Cardiac fibroblast (primary cell): ENCODE measurements at regions not wholly inside any gene's neighbourhood (a gene's known extent, or its start where the extent isn't known, plus 50 kb on each side); places are given as distances from the start of the nearest gene placed in this dataset.

Experiments
- DNase-seq, 2 donors: peaks; one replicate each; pipeline versions ENCODE4 v3.0.0 to v3.0.0-alpha.2; 2010; ENCODE audit warnings: low read depth in 2 of 2
- H3K4me3 ChIP-seq, 2 donors: replicated peaks in 1 of 2; 1 replicate in 1 of 2; 2 replicates in 1 of 2; pipeline ENCODE4 v1.5.1; 2011; ENCODE audit warnings: low read depth in 2 of 2, low read length in 2 of 2, mild to moderate bottlenecking in 2 of 2, moderate library complexity in 1 of 2
- TF ChIP-seq, protein P1 (sequence below): IDR thresholded peaks from one replicate; pipeline ENCODE4 v1.5.1; 2011; ENCODE audit warnings: low read depth, mild to moderate bottlenecking, low read length, inconsistent platforms

DNA sequence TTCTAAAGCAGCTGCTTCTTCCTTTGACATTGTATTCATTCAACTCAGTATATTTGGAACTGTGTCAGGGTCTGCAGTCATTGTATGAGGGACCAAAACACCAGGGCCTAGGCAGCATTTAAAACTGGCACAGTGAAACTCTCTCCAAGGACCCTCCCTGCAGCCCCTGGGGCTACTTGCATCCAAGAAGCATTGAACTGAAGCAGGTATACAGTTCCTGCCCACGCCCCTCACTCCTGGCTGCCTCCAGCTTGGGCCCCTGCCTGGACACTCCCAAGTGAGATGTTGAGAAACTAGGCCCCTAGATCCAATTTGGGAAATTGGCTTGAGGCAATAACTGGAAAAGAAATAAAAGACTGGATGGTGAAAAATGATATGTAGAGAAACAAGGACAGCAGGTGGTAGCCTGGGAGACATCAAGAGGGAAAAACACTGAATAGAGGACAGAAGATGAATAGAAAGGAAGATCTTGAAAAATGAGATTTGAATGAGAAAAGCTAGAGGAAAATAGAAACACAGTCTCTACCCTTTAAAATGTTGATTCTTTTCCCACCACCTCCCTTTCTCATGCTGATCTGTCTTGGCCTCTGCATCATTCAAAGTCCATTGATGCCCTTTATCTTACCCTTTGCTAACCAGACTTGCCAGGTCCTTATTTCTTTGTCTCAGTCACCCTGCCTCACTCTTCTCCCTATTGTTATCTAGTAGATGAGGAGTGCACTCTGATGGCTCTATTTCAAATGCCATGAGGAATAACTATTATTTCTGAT is 368.8 kb upstream of the CDH8 start:
- TF ChIP-seq, protein P1, sequence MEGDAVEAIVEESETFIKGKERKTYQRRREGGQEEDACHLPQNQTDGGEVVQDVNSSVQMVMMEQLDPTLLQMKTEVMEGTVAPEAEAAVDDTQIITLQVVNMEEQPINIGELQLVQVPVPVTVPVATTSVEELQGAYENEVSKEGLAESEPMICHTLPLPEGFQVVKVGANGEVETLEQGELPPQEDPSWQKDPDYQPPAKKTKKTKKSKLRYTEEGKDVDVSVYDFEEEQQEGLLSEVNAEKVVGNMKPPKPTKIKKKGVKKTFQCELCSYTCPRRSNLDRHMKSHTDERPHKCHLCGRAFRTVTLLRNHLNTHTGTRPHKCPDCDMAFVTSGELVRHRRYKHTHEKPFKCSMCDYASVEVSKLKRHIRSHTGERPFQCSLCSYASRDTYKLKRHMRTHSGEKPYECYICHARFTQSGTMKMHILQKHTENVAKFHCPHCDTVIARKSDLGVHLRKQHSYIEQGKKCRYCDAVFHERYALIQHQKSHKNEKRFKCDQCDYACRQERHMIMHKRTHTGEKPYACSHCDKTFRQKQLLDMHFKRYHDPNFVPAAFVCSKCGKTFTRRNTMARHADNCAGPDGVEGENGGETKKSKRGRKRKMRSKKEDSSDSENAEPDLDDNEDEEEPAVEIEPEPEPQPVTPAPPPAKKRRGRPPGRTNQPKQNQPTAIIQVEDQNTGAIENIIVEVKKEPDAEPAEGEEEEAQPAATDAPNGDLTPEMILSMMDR, result no peak
- DNase-seq, result no peak
- no peak overlapping the region for H3K4me3 ChIP-seq

DNA sequence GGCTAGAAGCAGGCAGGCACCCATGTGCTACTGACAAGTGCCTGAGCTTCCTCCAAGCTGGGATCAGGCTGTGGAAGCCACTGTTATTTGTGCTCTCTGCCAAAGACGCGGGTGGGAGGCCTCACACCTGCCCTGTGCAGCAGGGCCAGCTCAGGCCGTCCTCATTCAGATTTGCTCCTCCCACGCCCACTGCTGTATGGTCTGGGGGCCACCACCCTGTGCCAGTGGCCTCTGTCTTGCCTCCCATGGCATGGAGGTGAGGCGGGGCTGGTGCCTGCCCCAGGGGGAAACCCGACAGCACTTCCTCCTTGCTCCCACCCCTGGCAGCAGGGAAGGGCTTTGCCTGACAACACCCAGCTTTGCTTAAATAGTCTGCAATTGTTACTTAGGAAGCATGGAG is 356.5 kb upstream of the CDH8 start:
- TF ChIP-seq, protein P1, result no peak
- H3K4me3 ChIP-seq, result no peak overlapping the region
- DNase-seq, result no peak

DNA sequence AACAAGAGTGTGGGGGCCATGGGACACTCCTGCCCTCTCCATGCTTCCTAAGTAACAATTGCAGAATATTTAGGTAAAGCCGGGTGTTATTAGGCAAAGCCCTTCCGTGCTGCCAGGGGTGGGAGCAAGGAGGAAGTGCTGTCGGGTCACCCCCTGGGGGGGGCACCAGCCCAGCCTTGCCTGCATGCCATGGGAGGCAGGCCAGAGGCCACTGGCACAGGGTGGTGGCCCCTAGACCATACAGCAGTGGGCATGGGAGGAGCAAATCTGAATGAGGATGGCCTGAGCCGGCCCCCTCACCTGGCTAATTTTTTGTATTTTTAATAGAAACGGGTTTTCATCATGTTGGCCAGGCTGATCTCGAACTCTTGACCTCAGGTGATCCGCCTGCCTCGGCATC is 355.7 kb upstream of the CDH8 start:
- no peak for DNase-seq
- TF ChIP-seq, protein P1, result no peak
- H3K4me3 ChIP-seq, result no peak overlapping the region

DNA sequence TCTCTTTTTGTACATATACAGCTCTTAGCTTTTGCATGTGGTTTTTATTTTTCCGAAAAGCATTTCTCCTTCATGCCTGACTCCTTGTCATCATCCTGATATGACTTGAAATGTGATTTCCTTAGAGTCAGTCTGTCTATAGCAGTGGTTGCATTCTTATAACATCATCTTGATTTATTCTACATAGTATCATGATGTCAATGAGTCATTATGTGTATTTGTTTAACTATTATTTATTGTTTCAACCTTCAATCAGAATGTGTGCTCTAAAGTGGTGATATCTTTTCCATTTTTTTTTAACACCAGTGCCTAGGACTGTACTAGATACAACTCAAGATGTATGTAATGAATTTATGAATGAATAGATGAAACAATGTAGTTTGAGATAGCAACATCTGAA is 354.9 kb upstream of the CDH8 start:
- no peak overlapping the region for H3K4me3 ChIP-seq
- DNase-seq, result no peak
- TF ChIP-seq, protein P1, result no peak

DNA sequence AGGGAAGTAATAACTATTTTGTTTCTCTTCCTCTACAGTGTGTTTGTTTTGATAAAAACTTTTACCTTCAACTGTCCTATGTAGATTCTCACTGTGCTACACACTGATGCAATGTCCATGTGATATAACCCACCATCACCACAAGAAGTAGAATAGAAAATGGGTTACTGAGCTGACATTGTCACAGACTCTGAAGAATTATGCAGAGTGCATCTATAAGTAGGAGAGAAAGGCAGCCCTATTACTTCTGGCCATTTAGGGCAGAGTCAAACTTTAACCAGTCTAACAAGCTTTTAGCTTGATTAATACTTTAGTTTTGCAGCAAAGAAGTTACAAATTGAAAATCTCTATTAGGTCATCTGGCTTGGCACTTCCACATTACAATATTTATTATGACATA is 354.0 kb upstream of the CDH8 start:
- H3K4me3 ChIP-seq, result no peak overlapping the region
- TF ChIP-seq, protein P1, result no peak
- no peak for DNase-seq

DNA sequence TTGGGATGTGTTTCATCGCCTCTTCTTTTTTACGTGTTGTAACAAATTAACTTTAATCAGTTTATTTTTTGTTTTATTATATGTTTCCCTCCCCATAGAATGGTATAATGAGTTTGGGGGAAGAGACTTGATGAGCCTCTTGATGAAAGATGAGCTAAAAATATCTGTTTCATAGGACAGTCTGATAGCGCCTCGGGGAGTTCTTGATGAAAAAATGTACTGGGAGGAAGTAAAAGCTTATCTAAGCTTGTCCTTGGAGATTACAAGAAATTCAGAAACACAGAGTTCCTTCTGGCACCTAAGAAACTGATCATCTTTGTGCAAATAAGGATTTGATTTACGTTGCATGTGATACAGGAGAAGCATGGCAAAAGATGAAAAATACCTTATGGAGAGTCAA is 350.2 kb upstream of the CDH8 start:
- DNase-seq, result no peak
- no peak overlapping the region for H3K4me3 ChIP-seq
- TF ChIP-seq, protein P1, result no peak

DNA sequence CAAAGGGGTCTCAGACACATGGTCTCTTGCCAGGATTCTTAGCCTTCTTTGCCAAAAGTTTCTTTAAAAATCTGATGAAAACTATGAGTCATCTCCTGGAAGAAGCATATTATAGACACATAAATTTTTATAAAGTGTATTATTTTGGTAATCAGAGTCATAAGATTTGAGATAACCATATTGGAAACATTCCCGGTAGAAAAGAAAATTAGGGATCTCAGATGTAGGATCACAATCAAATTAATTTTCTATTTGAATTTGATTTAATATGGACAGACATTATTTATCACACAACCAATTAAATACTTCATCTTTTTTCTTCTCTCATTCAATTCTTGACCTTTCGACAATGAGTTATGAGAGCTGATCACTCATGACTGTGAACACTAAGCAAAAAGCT is 347.7 kb upstream of the CDH8 start:
- DNase-seq, result no peak
- H3K4me3 ChIP-seq, result no peak overlapping the region
- TF ChIP-seq, protein P1, result no peak
